AG04450 (cell line): ENCODE measurements at regions not wholly inside any gene's neighbourhood (a gene's known extent, or its start where the extent isn't known, plus 50 kb on each side); places are given as distances from the start of the nearest gene placed in this dataset.

Source experiments
- CTCF ChIA-PET: fragments of 300-600, 350-600 bp; formaldehyde crosslinking; extraction: SDS; loops from one replicate; lab custom pipeline; 2022; ENCODE audit warnings: antibody characterized with exemption, inconsistent platforms; lab: Charles Lee
- POLR2A ChIA-PET: fragments of 350-600 bp; formaldehyde crosslinking; extraction: SDS; loops from one replicate; lab custom pipeline; 2021; ENCODE audit warnings: antibody characterized with exemption, inconsistent platforms; lab: Yijun Ruan, JAX
- DNase-seq: peaks from one replicate; pipeline ENCODE4 v3.0.0-alpha.2; 2011; ENCODE audit warnings: low read depth, low spot score
- H3K27ac ChIP-seq: one replicate; pipeline ENCODE4 v1.5.1; 2012; ENCODE audit warnings: low read depth, low read length, control low read depth
- H3K27me3 ChIP-seq: one replicate; pipeline ENCODE4 v1.6.0; 2012; ENCODE audit warnings: low read length; ENCODE audit not compliant: control insufficient read depth, insufficient read depth
- H3K4me3 ChIP-seq: 2 replicates; pipeline ENCODE4 v1.5.1; 2011; ENCODE audit warnings: mild to moderate bottlenecking, low read depth, low read length, control low read depth
- H3K9me3 ChIP-seq: 2 replicates; pipeline ENCODE4 v1.5.1; 2012; ENCODE audit warnings: low read length; ENCODE audit not compliant: control insufficient read depth, insufficient read depth
- TF ChIP-seq, protein P1 (sequence below): IDR thresholded peaks from 2 replicates; pipeline ENCODE4 v1.5.1; 2011; ENCODE audit warnings: low read depth, low read length, control low read depth, inconsistent platforms

- Histone ChIP-seq H3K27me3 (no peaks in the 10 kb centered on the region), H3K9me3 (no peaks in the 10 kb centered on the region; the same call in 1 of the 2 replicates), H3K4me3 (no peak overlapping the region), H3K27ac (no peak overlapping the region)
- ChIA-PET CTCF (interaction anchor here (1.0 kb wide), 1 partner anchor 11 kb away, joined by 3 read pairs; no protein-coding TSS in a partner anchor), POLR2A (no interaction called here)
- TF ChIP-seq, protein P1, sequence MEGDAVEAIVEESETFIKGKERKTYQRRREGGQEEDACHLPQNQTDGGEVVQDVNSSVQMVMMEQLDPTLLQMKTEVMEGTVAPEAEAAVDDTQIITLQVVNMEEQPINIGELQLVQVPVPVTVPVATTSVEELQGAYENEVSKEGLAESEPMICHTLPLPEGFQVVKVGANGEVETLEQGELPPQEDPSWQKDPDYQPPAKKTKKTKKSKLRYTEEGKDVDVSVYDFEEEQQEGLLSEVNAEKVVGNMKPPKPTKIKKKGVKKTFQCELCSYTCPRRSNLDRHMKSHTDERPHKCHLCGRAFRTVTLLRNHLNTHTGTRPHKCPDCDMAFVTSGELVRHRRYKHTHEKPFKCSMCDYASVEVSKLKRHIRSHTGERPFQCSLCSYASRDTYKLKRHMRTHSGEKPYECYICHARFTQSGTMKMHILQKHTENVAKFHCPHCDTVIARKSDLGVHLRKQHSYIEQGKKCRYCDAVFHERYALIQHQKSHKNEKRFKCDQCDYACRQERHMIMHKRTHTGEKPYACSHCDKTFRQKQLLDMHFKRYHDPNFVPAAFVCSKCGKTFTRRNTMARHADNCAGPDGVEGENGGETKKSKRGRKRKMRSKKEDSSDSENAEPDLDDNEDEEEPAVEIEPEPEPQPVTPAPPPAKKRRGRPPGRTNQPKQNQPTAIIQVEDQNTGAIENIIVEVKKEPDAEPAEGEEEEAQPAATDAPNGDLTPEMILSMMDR = no peak
- no peak for DNase-seq
These were observed 148.8 kb upstream of the AGR3 start for GRCh38 chr7:17030559-17030958.

DNA sequence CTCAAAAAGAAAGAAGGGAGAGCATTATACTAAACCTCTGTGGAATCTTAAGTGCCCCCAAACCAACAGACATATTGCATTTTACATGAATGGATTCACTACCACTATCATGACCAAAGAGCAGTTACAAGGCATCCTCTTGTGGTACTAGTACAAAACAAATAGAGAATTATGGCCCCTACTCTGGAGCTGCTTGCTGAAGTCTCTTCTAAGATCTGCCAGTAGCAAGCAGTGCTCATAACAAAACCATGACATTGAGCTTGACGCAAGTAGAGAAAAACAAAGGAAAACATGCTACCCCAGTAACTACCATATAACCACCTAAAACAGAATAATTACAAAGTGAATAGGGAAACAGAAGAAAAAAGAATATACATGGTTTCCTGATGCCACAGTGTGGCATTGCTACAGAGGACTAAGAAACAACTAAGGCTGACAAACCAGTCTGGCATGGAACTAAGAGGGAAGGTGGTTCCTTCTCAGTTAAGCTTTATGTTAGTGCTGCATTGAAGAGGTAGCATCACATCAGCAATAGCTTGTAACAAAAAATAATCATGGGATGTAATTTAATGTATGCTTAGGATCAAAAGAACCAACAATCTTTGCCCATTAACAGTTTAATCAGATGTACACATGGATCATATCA is 150.2 kb upstream of the AGR3 start:
- Histone ChIP-seq H3K4me3 (no peak overlapping the region), H3K27ac (no peak overlapping the region), H3K9me3 (no peaks in the 10 kb centered on the region; the same call in 1 of the 2 replicates), H3K27me3 (no peaks in the 10 kb centered on the region)
- POLR2A ChIA-PET = no interaction called here
- CTCF ChIA-PET = no interaction called here
- DNase-seq = no peak
- TF ChIP-seq, protein P1 = no peak

DNA sequence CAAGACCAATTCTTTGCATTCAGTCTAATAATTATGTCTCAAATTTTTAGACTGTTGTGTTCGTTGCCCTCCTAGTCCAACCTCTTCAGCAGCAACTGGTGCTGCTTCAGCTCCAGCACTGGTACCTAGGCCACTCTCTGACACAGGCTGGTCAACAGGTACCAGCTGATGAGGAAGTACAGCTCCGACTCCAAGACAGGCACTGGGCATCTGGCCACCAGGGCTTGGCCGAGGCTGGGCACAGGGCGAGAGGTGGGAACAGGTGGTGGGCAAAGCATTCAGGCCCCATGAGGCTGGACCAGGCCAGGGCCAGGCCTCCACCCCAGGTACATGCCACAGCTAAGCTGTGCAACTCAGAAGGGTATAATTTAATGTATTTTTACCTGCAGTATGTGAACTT is 151.5 kb upstream of the AGR3 start:
- TF ChIP-seq, protein P1 = no peak
- no peak overlapping the region for H3K4me3 ChIP-seq
- no peaks in the 10 kb centered on the region; the same call in 1 of the 2 replicates for H3K9me3 ChIP-seq
- CTCF ChIA-PET = no interaction called here
- no peak overlapping the region for H3K27ac ChIP-seq
- no peaks in the 10 kb centered on the region for H3K27me3 ChIP-seq
- POLR2A ChIA-PET = no interaction called here
- DNase-seq = no peak

GRCh38 chr7:17036584-17036983 is 154.8 kb upstream of the AGR3 start:
- DNase-seq = no peak
- Histone ChIP-seq H3K27ac (no peak overlapping the region), H3K4me3 (no peak overlapping the region), H3K27me3 (no peaks in the 10 kb centered on the region), H3K9me3 (no peaks in the 10 kb centered on the region; the same call in 1 of the 2 replicates)
- POLR2A ChIA-PET = no interaction called here
- CTCF ChIA-PET = no interaction called here
- TF ChIP-seq, protein P1 = no peak

GRCh38 chr7:17037356-17037755 is 155.6 kb upstream of the AGR3 start:
- POLR2A ChIA-PET = no interaction called here
- H3K27me3 ChIP-seq = no peaks in the 10 kb centered on the region
- H3K4me3 ChIP-seq = no peak overlapping the region
- DNase-seq = no peak
- TF ChIP-seq, protein P1 = no peak
- H3K9me3 ChIP-seq = no peaks in the 10 kb centered on the region; the same call in 1 of the 2 replicates
- CTCF ChIA-PET = interaction anchor here (0.8 kb wide), 1 partner anchor 24 kb away, joined by 3 read pairs; no protein-coding TSS in a partner anchor
- H3K27ac ChIP-seq = no peak overlapping the region
